ENCODE measurements at regions not wholly inside any gene's neighbourhood (a gene's known extent, or its start where the extent isn't known, plus 50 kb on each side); places are given as distances from the start of the nearest gene placed in this dataset.

DNA sequence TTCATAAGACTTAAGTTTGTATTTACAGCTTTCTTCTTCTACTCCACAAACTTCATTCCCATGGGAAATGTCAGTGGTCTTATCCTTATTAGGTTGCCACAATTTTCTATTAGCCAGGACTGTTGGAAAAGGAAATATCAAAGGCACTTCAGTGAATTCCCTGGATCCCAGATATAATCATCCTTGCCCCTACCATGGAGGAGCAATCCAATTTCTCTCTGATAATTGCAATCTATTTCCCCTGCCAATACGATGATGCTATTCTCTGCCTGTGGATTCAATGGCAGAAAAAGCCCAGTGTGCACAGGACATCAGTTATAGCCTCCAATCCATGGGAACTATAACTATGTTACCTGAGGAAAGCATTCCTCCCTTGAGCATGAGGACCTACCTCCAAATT lies 536.4 kb upstream of the UBE2E2 start:
- no peak for DNase-seq (ENCODE audit: low read depth)
- H3K4me3 ChIP-seq (ENCODE audit: low read depth, low read length) = no peak overlapping the region
- TF ChIP-seq, protein P1, sequence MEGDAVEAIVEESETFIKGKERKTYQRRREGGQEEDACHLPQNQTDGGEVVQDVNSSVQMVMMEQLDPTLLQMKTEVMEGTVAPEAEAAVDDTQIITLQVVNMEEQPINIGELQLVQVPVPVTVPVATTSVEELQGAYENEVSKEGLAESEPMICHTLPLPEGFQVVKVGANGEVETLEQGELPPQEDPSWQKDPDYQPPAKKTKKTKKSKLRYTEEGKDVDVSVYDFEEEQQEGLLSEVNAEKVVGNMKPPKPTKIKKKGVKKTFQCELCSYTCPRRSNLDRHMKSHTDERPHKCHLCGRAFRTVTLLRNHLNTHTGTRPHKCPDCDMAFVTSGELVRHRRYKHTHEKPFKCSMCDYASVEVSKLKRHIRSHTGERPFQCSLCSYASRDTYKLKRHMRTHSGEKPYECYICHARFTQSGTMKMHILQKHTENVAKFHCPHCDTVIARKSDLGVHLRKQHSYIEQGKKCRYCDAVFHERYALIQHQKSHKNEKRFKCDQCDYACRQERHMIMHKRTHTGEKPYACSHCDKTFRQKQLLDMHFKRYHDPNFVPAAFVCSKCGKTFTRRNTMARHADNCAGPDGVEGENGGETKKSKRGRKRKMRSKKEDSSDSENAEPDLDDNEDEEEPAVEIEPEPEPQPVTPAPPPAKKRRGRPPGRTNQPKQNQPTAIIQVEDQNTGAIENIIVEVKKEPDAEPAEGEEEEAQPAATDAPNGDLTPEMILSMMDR (IDR thresholded peaks at IDR 0.05; ENCODE audit: control insufficient read depth, extremely low read depth, insufficient read depth) = no peak

DNA sequence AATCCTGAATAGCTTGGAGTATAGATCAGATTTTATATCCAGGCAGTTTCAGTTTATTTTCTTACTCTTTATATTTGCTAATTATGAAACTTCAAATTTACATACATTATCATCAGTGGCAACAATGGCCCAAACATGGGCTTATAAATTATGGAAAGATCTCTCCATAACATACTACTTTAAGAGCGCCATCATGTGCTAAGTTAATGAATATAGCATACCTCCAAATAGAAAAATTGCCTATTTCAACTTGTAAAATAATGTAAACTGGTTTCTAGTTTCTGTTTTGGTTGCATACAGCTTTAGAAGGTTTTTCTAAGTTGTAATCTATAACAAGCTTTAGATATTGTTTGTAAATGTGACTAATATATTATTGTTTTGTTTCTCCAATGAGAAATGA lies 531.3 kb upstream of the UBE2E2 start:
- DNase-seq (ENCODE audit: low read depth) = no peak
- H3K4me3 ChIP-seq (ENCODE audit: low read depth, low read length) = no peak overlapping the region
- TF ChIP-seq, protein P1 (IDR thresholded peaks at IDR 0.05; ENCODE audit: control insufficient read depth, extremely low read depth, insufficient read depth) = no peak

DNA sequence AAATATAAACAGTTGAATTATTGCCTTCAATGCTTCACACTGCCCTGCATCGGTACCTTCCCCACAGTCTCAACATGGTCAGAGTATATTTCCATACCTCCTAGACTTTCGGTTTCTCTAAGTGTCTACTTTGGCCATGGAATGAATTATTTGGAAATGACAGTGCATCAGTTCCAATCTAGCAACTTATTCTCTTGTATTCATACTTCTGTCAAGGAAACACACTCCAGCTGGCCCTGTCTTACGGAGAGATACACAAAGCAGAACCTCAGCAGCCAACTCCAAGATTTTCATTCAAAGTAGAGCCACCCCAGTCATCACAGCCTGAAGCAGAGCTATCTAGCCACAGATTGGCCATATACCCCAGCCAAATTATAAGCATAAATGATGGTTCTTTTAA lies 518.4 kb upstream of the UBE2E2 start:
- TF ChIP-seq, protein P1 (IDR thresholded peaks at IDR 0.05; ENCODE audit: control insufficient read depth, extremely low read depth, insufficient read depth) = no peak
- no peak for DNase-seq (ENCODE audit: low read depth)
- H3K4me3 ChIP-seq (ENCODE audit: low read depth, low read length) = no peak overlapping the region

- no peak overlapping the region for H3K4me3 ChIP-seq (ENCODE audit: low read depth, low read length)
- DNase-seq (ENCODE audit: low read depth) = no peak
- TF ChIP-seq, protein P1 (IDR thresholded peaks at IDR 0.05; ENCODE audit: control insufficient read depth, extremely low read depth, insufficient read depth) = peak; percentile 56
Observed at GRCh38 chr3:22685597-22685996, 517.5 kb upstream of the UBE2E2 start.

DNA sequence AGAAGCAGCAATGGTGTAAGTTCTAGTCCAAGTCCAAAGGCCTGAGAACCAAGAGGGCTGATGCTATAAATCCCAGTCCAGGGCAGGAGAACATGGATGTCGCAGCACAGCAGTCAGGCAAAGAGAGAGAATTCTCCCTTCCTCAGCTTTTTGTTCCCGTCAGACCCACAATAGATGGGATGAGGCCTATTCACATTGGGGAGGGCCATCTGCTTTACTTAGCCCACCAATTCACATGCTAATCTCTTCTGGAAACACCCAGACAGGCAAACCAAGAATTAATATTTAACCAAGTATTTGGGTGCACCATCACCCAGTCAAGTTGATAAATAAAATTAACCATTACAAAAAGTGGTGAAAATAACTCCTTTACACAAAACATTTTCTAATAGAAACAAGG lies 511.7 kb upstream of the UBE2E2 start:
- TF ChIP-seq, protein P1 (IDR thresholded peaks at IDR 0.05; ENCODE audit: control insufficient read depth, extremely low read depth, insufficient read depth) = no peak
- DNase-seq (ENCODE audit: low read depth) = no peak
- no peak overlapping the region for H3K4me3 ChIP-seq (ENCODE audit: low read depth, low read length)

DNA sequence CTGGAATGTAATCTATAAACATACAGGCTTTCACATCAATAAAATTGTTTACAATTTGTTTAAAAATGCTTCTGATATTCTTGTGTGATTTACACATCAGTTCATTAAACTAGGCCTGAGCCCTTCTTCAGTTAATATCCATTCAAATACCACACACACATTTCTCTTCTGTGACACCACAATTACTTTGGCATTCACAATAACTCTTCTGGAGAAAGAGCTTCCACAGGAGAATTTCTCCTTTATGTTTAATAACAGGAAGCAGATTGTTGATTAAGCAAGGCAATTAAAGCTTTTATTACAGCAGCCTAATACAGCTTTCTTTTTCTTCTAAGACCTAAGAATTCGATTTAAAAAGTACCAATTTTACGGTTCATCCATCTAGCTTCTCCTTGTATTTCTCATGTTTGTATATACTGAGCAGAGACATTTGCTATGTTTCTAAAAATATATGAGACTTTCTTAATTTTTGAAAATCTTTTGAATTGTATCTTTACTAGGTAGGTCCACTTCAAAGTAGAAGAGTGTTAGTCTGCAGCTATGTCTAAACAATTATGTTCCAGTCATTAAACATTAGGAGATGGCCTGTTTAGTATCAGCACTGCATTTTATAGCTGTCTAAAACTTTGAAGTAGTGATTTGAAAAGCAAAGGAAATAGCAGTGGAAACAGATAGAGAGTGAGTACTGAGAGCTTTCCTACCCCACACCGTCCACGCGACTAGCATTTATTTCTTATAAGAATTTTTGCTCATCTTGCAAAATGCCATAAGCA lies 511.1 kb upstream of the UBE2E2 start:
- H3K4me3 ChIP-seq (ENCODE audit: low read depth, low read length) = no peak overlapping the region
- no peak for DNase-seq (ENCODE audit: low read depth)
- TF ChIP-seq, protein P1 (IDR thresholded peaks at IDR 0.05; ENCODE audit: control insufficient read depth, extremely low read depth, insufficient read depth) = no peak

DNA sequence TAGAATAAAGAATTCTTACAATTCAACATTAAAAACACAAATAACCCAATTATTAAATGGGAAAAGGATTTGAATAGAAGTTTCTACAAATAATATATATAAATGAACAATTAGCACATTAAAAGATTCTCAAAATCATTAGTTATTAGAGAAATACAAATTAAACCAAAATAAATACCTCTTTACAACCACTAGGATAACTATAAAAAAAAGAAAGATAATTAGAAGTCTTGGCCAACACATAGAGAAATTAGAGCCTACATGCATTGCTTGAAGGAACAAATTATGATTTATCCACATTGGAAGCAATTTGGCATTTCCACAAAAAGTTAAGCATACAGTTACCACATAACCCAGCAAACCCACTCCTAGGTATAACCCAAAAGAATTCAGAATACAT lies 502.3 kb upstream of the UBE2E2 start:
- TF ChIP-seq, protein P1 (IDR thresholded peaks at IDR 0.05; ENCODE audit: control insufficient read depth, extremely low read depth, insufficient read depth) = no peak
- DNase-seq (ENCODE audit: low read depth) = no peak
- H3K4me3 ChIP-seq (ENCODE audit: low read depth, low read length) = no peak overlapping the region

Data from LNCaP clone FGC (cell line).